Astrocyte (in vitro differentiated cells and primary cell): ENCODE measurements at regions not wholly inside any gene's neighbourhood (a gene's known extent, or its start where the extent isn't known, plus 50 kb on each side); places are given as distances from the start of the nearest gene placed in this dataset.

Experiments used
- DNase-seq: peaks from one replicate; pipeline ENCODE4 v3.0.0-alpha.2; 2010; ENCODE audit warnings: low read depth
- FAIRE-seq: peaks from 2 replicates; lab custom pipeline; 2011; peaks lifted over from hg19 to GRCh38; lab: Jason Lieb, UNC
- H2AFZ ChIP-seq: 2 replicates; pipeline ENCODE4 v1.6.0; 2012; ENCODE audit warnings: low read depth, low read length, inconsistent platforms
- H3K27ac ChIP-seq: 2 replicates; pipeline ENCODE4 v1.5.1; 2011; ENCODE audit warnings: low read depth, low read length, inconsistent platforms
- H3K27me3 ChIP-seq: 2 replicates; pipeline ENCODE4 v1.6.0; 2011; ENCODE audit warnings: low read length, inconsistent platforms; ENCODE audit not compliant: insufficient read depth
- H3K36me3 ChIP-seq: 2 replicates; pipeline ENCODE4 v1.5.1; 2011; ENCODE audit warnings: low read length, inconsistent platforms; ENCODE audit not compliant: insufficient read depth
- H3K4me1 ChIP-seq: 2 replicates; pipeline ENCODE4 v1.5.1; 2011; ENCODE audit warnings: low read length, inconsistent platforms; ENCODE audit not compliant: insufficient read depth
- H3K4me2 ChIP-seq: 2 replicates; pipeline ENCODE4 v1.6.0; 2012; ENCODE audit warnings: low read length, inconsistent platforms
- H3K4me3 ChIP-seq: 2 replicates; pipeline ENCODE4 v1.5.1; 2011; ENCODE audit warnings: low read depth, mild to moderate bottlenecking, low read length, inconsistent platforms; ENCODE audit not compliant: insufficient read depth
- H3K79me2 ChIP-seq: 2 replicates; pipeline ENCODE4 v1.6.0; 2012; ENCODE audit warnings: mild to moderate bottlenecking, low read length, inconsistent platforms; ENCODE audit not compliant: insufficient read depth
- H3K9ac ChIP-seq: 2 replicates; pipeline ENCODE4 v1.6.0; 2012; ENCODE audit warnings: mild to moderate bottlenecking, low read length, inconsistent platforms
- H3K9me3 ChIP-seq: 2 replicates; pipeline ENCODE4 v1.5.1; 2012; ENCODE audit warnings: low read depth, mild to moderate bottlenecking, low read length, inconsistent platforms; ENCODE audit not compliant: insufficient read depth
- H4K20me1 ChIP-seq: 2 replicates; pipeline ENCODE4 v1.6.0; 2012; ENCODE audit warnings: low read length, inconsistent platforms; ENCODE audit not compliant: insufficient read depth
- H3K27ac Mint-ChIP-seq: one replicate; pipeline ENCODE4 v1.8.0; 2021; ENCODE audit warnings: mild to moderate bottlenecking, mixed read lengths; ENCODE audit not compliant: unreplicated experiment
- H3K27me3 Mint-ChIP-seq: one replicate; pipeline ENCODE4 v1.8.0; 2021; ENCODE audit warnings: low read depth, mixed read lengths; ENCODE audit not compliant: unreplicated experiment
- H3K36me3 Mint-ChIP-seq: one replicate; pipeline ENCODE4 v1.8.0; 2021; ENCODE audit warnings: low read depth, mixed read lengths; ENCODE audit not compliant: unreplicated experiment
- H3K4me1 Mint-ChIP-seq: one replicate; pipeline ENCODE4 v1.8.0; 2021; ENCODE audit warnings: low read depth, mixed read lengths; ENCODE audit not compliant: unreplicated experiment
- H3K4me3 Mint-ChIP-seq: one replicate; pipeline ENCODE4 v1.8.0; 2021; ENCODE audit warnings: mild to moderate bottlenecking, moderate library complexity, mixed read lengths; ENCODE audit not compliant: unreplicated experiment
- H3K9me3 Mint-ChIP-seq: one replicate; pipeline ENCODE4 v1.8.0; 2021; ENCODE audit warnings: mild to moderate bottlenecking, mixed read lengths; ENCODE audit not compliant: unreplicated experiment
- EZH2 ChIP-seq: IDR thresholded peaks from 2 replicates; pipeline ENCODE4 v1.6.1; 2012; ENCODE audit warnings: mild to moderate bottlenecking, low read length, inconsistent platforms; ENCODE audit not compliant: insufficient read depth
- TF ChIP-seq, protein P1 (sequence below): IDR thresholded peaks from 2 replicates; pipeline ENCODE4 v1.5.1; 2011; ENCODE audit warnings: low read depth, mild to moderate bottlenecking, inconsistent platforms, low read length, moderate library complexity; ENCODE audit not compliant: insufficient read depth

GRCh38 chr5:28386712-28387111, 1348.3 kb upstream of the CDH9 start:
- no peaks in the 10 kb centered on the region for H3K36me3 ChIP-seq
- Mint-ChIP-seq H3K4me3 (no peak overlapping the region), H3K9me3 (no peaks in the 10 kb centered on the region), H3K4me1 (no peaks in the 10 kb centered on the region), H3K27me3 (no peaks in the 10 kb centered on the region), H3K27ac (no peak overlapping the region), H3K36me3 (no peaks in the 10 kb centered on the region)
- H4K20me1 ChIP-seq = no peaks in the 10 kb centered on the region
- H3K27ac ChIP-seq = no peak overlapping the region
- H3K4me3 ChIP-seq = no peak overlapping the region
- no peak overlapping the region for H2AFZ ChIP-seq
- H3K79me2 ChIP-seq = no peaks in the 10 kb centered on the region
- no peaks in the 10 kb centered on the region for H3K9me3 ChIP-seq
- no peaks in the 10 kb centered on the region for H3K27me3 ChIP-seq
- TF ChIP-seq, protein P1, sequence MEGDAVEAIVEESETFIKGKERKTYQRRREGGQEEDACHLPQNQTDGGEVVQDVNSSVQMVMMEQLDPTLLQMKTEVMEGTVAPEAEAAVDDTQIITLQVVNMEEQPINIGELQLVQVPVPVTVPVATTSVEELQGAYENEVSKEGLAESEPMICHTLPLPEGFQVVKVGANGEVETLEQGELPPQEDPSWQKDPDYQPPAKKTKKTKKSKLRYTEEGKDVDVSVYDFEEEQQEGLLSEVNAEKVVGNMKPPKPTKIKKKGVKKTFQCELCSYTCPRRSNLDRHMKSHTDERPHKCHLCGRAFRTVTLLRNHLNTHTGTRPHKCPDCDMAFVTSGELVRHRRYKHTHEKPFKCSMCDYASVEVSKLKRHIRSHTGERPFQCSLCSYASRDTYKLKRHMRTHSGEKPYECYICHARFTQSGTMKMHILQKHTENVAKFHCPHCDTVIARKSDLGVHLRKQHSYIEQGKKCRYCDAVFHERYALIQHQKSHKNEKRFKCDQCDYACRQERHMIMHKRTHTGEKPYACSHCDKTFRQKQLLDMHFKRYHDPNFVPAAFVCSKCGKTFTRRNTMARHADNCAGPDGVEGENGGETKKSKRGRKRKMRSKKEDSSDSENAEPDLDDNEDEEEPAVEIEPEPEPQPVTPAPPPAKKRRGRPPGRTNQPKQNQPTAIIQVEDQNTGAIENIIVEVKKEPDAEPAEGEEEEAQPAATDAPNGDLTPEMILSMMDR = no peak
- H3K4me2 ChIP-seq = no peak overlapping the region
- H3K9ac ChIP-seq = no peak overlapping the region
- no peak for DNase-seq
- no peaks in the 10 kb centered on the region for H3K4me1 ChIP-seq
- FAIRE-seq = no peak

DNA sequence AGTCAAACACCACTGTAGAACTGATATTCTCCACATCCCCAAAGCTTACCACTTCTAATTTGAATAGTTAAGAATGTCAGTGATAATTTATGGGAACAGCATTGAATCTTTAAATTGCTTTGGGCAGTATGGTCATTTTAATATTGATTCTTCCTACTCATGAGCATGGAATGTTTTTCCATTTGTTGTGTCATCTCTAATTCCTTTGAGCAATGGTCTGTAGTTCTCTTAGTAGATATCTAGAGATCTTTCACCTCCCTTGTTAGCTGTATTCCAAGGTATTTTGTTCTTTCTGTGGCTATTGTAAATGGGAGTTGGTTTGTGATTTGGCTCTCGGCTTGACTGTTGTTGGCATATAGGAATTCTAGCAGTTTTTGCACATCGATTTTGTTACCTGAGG, 1341.8 kb upstream of the CDH9 start:
- FAIRE-seq (no peak), DNase-seq (no peak)
- Mint-ChIP-seq H3K27me3 (no peaks in the 10 kb centered on the region), H3K9me3 (peaks cover 8% of the 10 kb centered on the region), H3K36me3 (no peaks in the 10 kb centered on the region), H3K4me3 (no peak overlapping the region), H3K27ac (no peak overlapping the region), H3K4me1 (peaks cover 3% of the 10 kb centered on the region)
- no peak overlapping the region for H3K4me2 ChIP-seq
- H3K9ac ChIP-seq = no peak overlapping the region
- H3K79me2 ChIP-seq = no peaks in the 10 kb centered on the region
- no peaks in the 10 kb centered on the region for H4K20me1 ChIP-seq
- H3K9me3 ChIP-seq = no peaks in the 10 kb centered on the region
- TF ChIP-seq EZH2 = no peak
- TF ChIP-seq, protein P1 = no peak
- no peak overlapping the region for H2AFZ ChIP-seq
- H3K4me3 ChIP-seq = no peak overlapping the region
- no peaks in the 10 kb centered on the region for H3K36me3 ChIP-seq
- no peak overlapping the region for H3K27ac ChIP-seq
- no peaks in the 10 kb centered on the region for H3K4me1 ChIP-seq
- H3K27me3 ChIP-seq = no peaks in the 10 kb centered on the region

- H4K20me1 ChIP-seq = no peaks in the 10 kb centered on the region
- FAIRE-seq = no peak
- H3K4me1 ChIP-seq = no peaks in the 10 kb centered on the region
- no peak overlapping the region for H3K4me2 ChIP-seq
- H3K79me2 ChIP-seq = no peaks in the 10 kb centered on the region
- no peak overlapping the region for H3K27ac ChIP-seq
- H3K9me3 Mint-ChIP-seq = peaks cover 9% of the 10 kb centered on the region
- no peaks in the 10 kb centered on the region for H3K36me3 ChIP-seq
- H3K27me3 ChIP-seq = no peaks in the 10 kb centered on the region
- no peak for TF ChIP-seq EZH2
- TF ChIP-seq, protein P1 = no peak
- H3K9me3 ChIP-seq = no peaks in the 10 kb centered on the region
- H3K4me3 Mint-ChIP-seq = no peak overlapping the region
- no peaks in the 10 kb centered on the region for H3K27me3 Mint-ChIP-seq
- H2AFZ ChIP-seq = no peak overlapping the region
- no peak overlapping the region for H3K9ac ChIP-seq
- no peaks in the 10 kb centered on the region for H3K36me3 Mint-ChIP-seq
- H3K27ac Mint-ChIP-seq = peak overlapping the region; percentile 55
- peaks cover 9% of the 10 kb centered on the region for H3K4me1 Mint-ChIP-seq
- H3K4me3 ChIP-seq = no peak overlapping the region
- DNase-seq = peak; percentile 79
These were observed 1336.1 kb upstream of the CDH9 start for GRCh38 chr5:28374492-28374967.
